T-cell (primary cell): ENCODE measurements at regions not wholly inside any gene's neighbourhood (a gene's known extent, or its start where the extent isn't known, plus 50 kb on each side); places are given as distances from the start of the nearest gene placed in this dataset.
A peak's percentile ranks its signal among the peaks of the same experiment; 100 is the strongest.

Experiments
- ATAC-seq, 4 experiments: fragments of 200-7000 bp in 3 of 4; fragments of 150-1000 bp in 1 of 4; cut with Tn5 transposase; replicated peaks in 1 of 4; 1 replicate in 3 of 4; 2 replicates in 1 of 4; pipeline ENCODE4 v1.10.0; 2021; ENCODE audit warnings: moderate library complexity in 3 of 4, mild to moderate bottlenecking in 2 of 4, moderate number of reproducible peaks in 1 of 4
- CTCF ChIA-PET, 2 donors: fragments of 300-600 bp; sonication (Branson Sonifier 250); formaldehyde crosslinking; loops; one replicate each; lab custom pipeline; 2022; ENCODE audit warnings: antibody characterized with exemption in 2 of 2; lab: Charles Lee
- POLR2A ChIA-PET, 2 donors: fragments of 300-600 bp; sonication (Branson Sonifier 250); formaldehyde crosslinking; loops; one replicate each; lab custom pipeline; 2022; ENCODE audit warnings: antibody characterized with exemption in 2 of 2; lab: Charles Lee
- DNase-seq, 35 experiments: peaks; one replicate each; pipeline versions ENCODE4 v3.0.0 to v3.0.0-alpha.2; 2013 to 2023
- H3K27ac ChIP-seq: one replicate; pipeline ENCODE4 v1.5.1; 2013; ENCODE audit warnings: low read length
- H3K27me3 ChIP-seq, 2 experiments: replicated peaks in 1 of 2; 1 replicate in 1 of 2; 2 replicates in 1 of 2; pipeline versions ENCODE4 v1.6.1 to v1.7.0; 2013; ENCODE audit warnings: low read length in 1 of 2, mixed read lengths in 1 of 2; ENCODE audit not compliant: control insufficient read depth in 2 of 2, insufficient read depth in 2 of 2; ENCODE audit errors: extremely low read depth in 1 of 2
- H3K36me3 ChIP-seq, 2 donors: 1 replicate in 1 of 2; 2 replicates in 1 of 2; pipeline versions ENCODE4 v1.6.1 to v1.7.0; 2013; ENCODE audit warnings: low read length in 1 of 2; ENCODE audit not compliant: control insufficient read depth in 2 of 2, insufficient read depth in 1 of 2; ENCODE audit errors: extremely low read depth in 1 of 2
- H3K4me1 ChIP-seq, 2 experiments: 1 replicate in 1 of 2; 2 replicates in 1 of 2; pipeline versions ENCODE4 v1.6.1 to v1.7.0; 2013; ENCODE audit warnings: low read length in 2 of 2, mixed read lengths in 1 of 2; ENCODE audit not compliant: insufficient read depth in 2 of 2, control insufficient read depth in 1 of 2; ENCODE audit errors: extremely low read depth in 1 of 2
- H3K4me3 ChIP-seq, 2 donors: 1 replicate in 1 of 2; 2 replicates in 1 of 2; pipeline versions ENCODE4 v1.5.1 to v1.7.0; 2013; ENCODE audit warnings: mild to moderate bottlenecking in 2 of 2, low read length in 1 of 2, moderate library complexity in 1 of 2; ENCODE audit not compliant: control insufficient read depth in 1 of 2; ENCODE audit errors: extremely low read depth in 1 of 2
- H3K9me3 ChIP-seq: 2 replicates; pipeline ENCODE4 v1.7.0; 2013
- H3K27ac Mint-ChIP-seq, 2 donors: one replicate each; pipeline ENCODE4 v1.8.0; 2020 to 2021; ENCODE audit warnings: mild to moderate bottlenecking in 2 of 2, mixed read lengths in 2 of 2
- H3K27me3 Mint-ChIP-seq, 2 donors: one replicate each; pipeline ENCODE4 v1.8.0; 2021 to 2022; ENCODE audit warnings: mixed read lengths in 2 of 2
- H3K36me3 Mint-ChIP-seq: one replicate; pipeline ENCODE4 v1.8.0; 2021; ENCODE audit warnings: mixed read lengths
- H3K4me1 Mint-ChIP-seq, 3 donors: one replicate each; pipeline ENCODE4 v1.8.0; 2020 to 2022; ENCODE audit warnings: mixed read lengths in 3 of 3, mild to moderate bottlenecking in 1 of 3
- H3K4me3 Mint-ChIP-seq, 3 donors: one replicate each; pipeline ENCODE4 v1.8.0; 2020 to 2022; ENCODE audit warnings: mild to moderate bottlenecking in 3 of 3, mixed read lengths in 3 of 3, moderate library complexity in 3 of 3
- H3K9me3 Mint-ChIP-seq, 3 donors: one replicate each; pipeline ENCODE4 v1.8.0; 2020 to 2022; ENCODE audit warnings: mixed read lengths in 3 of 3
- WGBS: methylation state at CpG from one replicate; pipeline ENCODE4 v1.1.5; 2013; ENCODE audit warnings: missing lambda C conversion rate; ENCODE audit not compliant: insufficient coverage; 5-methylcytosine and 5-hydroxymethylcytosine counted together

- Histone ChIP-seq H3K27ac (no peak overlapping the region), H3K9me3 (no peaks in the 10 kb centered on the region), H3K4me3 (no peak overlapping the region), H3K36me3 (no peaks in the 10 kb centered on the region), H3K27me3 (peaks cover 0 to 22% of the 10 kb centered on the region in 2 experiments), H3K4me1 (peaks cover 12 to 22% of the 10 kb centered on the region in 2 experiments)
- POLR2A ChIA-PET = no interaction called here
- H3K27ac Mint-ChIP-seq = no peak overlapping the region
- WGBS = 78% methylated on average over 12 of the region's 13 CpGs
- H3K4me1 Mint-ChIP-seq = peaks cover 23 to 31% (median 23%) of the 10 kb centered on the region in 3 donors
- H3K36me3 Mint-ChIP-seq = no peaks in the 10 kb centered on the region
- DNase-seq = peak in 1 of 35 experiments; percentile 5
- no peaks in the 10 kb centered on the region for H3K9me3 Mint-ChIP-seq
- ATAC-seq = peak in 1 of 4 experiments; percentile 60
- CTCF ChIA-PET = no interaction called here
- peaks cover 7 to 8% of the 10 kb centered on the region in 2 donors for H3K27me3 Mint-ChIP-seq
- H3K4me3 Mint-ChIP-seq = no peak overlapping the region
These were observed 110.5 kb upstream of the ID2 start for GRCh38 chr2:8571301-8571791.

GRCh38 chr2:8571792-8572499, 109.9 kb upstream of the ID2 start:
- no peaks in the 10 kb centered on the region for H3K9me3 ChIP-seq
- H3K27ac Mint-ChIP-seq = no peak overlapping the region
- ATAC-seq = no peak
- peaks cover 0 to 26% of the 10 kb centered on the region in 2 experiments for H3K27me3 ChIP-seq
- H3K36me3 ChIP-seq = no peaks in the 10 kb centered on the region
- WGBS = 90% methylated on average over 9 of the region's 10 CpGs
- peaks cover 18 to 28% of the 10 kb centered on the region in 2 experiments for H3K4me1 ChIP-seq
- POLR2A ChIA-PET = no interaction called here
- H3K36me3 Mint-ChIP-seq = no peaks in the 10 kb centered on the region
- H3K9me3 Mint-ChIP-seq = no peaks in the 10 kb centered on the region
- H3K4me3 ChIP-seq = no peak overlapping the region
- H3K27ac ChIP-seq = no peak overlapping the region
- CTCF ChIA-PET = no interaction called here
- DNase-seq = peak in 1 of 35 experiments; percentile 4
- no peak overlapping the region for H3K4me3 Mint-ChIP-seq
- H3K4me1 Mint-ChIP-seq = peaks cover 29 to 37% (median 29%) of the 10 kb centered on the region in 3 donors
- peaks cover 7 to 8% of the 10 kb centered on the region in 2 donors for H3K27me3 Mint-ChIP-seq

GRCh38 chr2:8572712-8573233, 109.1 kb upstream of the ID2 start:
- WGBS = 96% methylated on average over 11 of the region's 12 CpGs
- POLR2A ChIA-PET = no interaction called here

GRCh38 chr2:8573234-8573941, 108.5 kb upstream of the ID2 start:
- H3K9me3 ChIP-seq = no peaks in the 10 kb centered on the region
- H3K27me3 Mint-ChIP-seq = peaks cover 7 to 8% of the 10 kb centered on the region in 2 donors
- ChIA-PET CTCF (no interaction called here), POLR2A (interaction anchor here in 1 of 2 donors (0.6 kb wide), 1 partner anchor 289 kb away, joined by 3 read pairs; no protein-coding TSS in a partner anchor)
- peak in 1 of 35 experiments; percentile 1 for DNase-seq
- H3K27me3 ChIP-seq = peaks cover 0 to 31% of the 10 kb centered on the region in 2 experiments
- H3K4me1 Mint-ChIP-seq = peaks cover 33 to 42% (median 34%) of the 10 kb centered on the region in 3 donors
- no peaks in the 10 kb centered on the region for H3K36me3 ChIP-seq
- H3K9me3 Mint-ChIP-seq = no peaks in the 10 kb centered on the region
- no peak overlapping the region for H3K27ac ChIP-seq
- peaks cover 18 to 29% of the 10 kb centered on the region in 2 experiments for H3K4me1 ChIP-seq
- no peak overlapping the region for H3K4me3 ChIP-seq
- H3K36me3 Mint-ChIP-seq = no peaks in the 10 kb centered on the region
- H3K27ac Mint-ChIP-seq = no peak overlapping the region
- no peak overlapping the region for H3K4me3 Mint-ChIP-seq
- 97% methylated on average over 17 of the region's 22 CpGs for WGBS
- ATAC-seq = no peak

More at GRCh38 chr2:8572712-8573233, 109.1 kb upstream of the ID2 start:
- DNase-seq = peak in 1 of 35 experiments; percentile 4
- CTCF ChIA-PET = no interaction called here
- H3K36me3 Mint-ChIP-seq = no peaks in the 10 kb centered on the region
- no peaks in the 10 kb centered on the region for H3K9me3 Mint-ChIP-seq
- H3K4me3 Mint-ChIP-seq = no peak overlapping the region
- no peak overlapping the region for H3K4me3 ChIP-seq
- H3K9me3 ChIP-seq = no peaks in the 10 kb centered on the region
- no peak overlapping the region for H3K27ac Mint-ChIP-seq
- H3K36me3 ChIP-seq = no peaks in the 10 kb centered on the region
- peaks cover 0 to 31% of the 10 kb centered on the region in 2 experiments for H3K27me3 ChIP-seq
- H3K4me1 ChIP-seq = peaks cover 18 to 29% of the 10 kb centered on the region in 2 experiments
- no peak overlapping the region for H3K27ac ChIP-seq
- H3K4me1 Mint-ChIP-seq = peaks cover 33 to 42% (median 34%) of the 10 kb centered on the region in 3 donors
- ATAC-seq = no peak
- peaks cover 7 to 8% of the 10 kb centered on the region in 2 donors for H3K27me3 Mint-ChIP-seq

- Mint-ChIP-seq H3K27ac (peak overlapping the region in 1 of 2 donors; percentile 15), H3K9me3 (no peaks in the 10 kb centered on the region), H3K27me3 (peaks cover 7 to 8% of the 10 kb centered on the region in 2 donors), H3K36me3 (no peaks in the 10 kb centered on the region), H3K4me1 (peaks cover 33 to 42% (median 34%) of the 10 kb centered on the region in 3 donors), H3K4me3 (peak overlapping the region in 1 of 3 donors; percentile 67)
- ATAC-seq = no peak
- H3K36me3 ChIP-seq = no peaks in the 10 kb centered on the region
- ChIA-PET POLR2A (interaction anchor here in 1 of 2 donors (0.6 kb wide), 1 partner anchor 290 kb away, joined by 3 read pairs; no protein-coding TSS in a partner anchor), CTCF (no interaction called here)
- H3K4me1 ChIP-seq = peaks cover 18 to 29% of the 10 kb centered on the region in 2 experiments
- H3K4me3 ChIP-seq = no peak overlapping the region
- H3K27me3 ChIP-seq = peaks cover 0 to 31% of the 10 kb centered on the region in 2 experiments
- no peaks in the 10 kb centered on the region for H3K9me3 ChIP-seq
- WGBS = 100% methylated on average over 8 of the region's 9 CpGs
- no peak for DNase-seq
- H3K27ac ChIP-seq = no peak overlapping the region
These were observed 108.0 kb upstream of the ID2 start for GRCh38 chr2:8573942-8574195.
